Left lobe of liver (tissue), 2 donors: ENCODE measurements at regions not wholly inside any gene's neighbourhood (a gene's known extent, or its start where the extent isn't known, plus 50 kb on each side); places are given as distances from the start of the nearest gene placed in this dataset.

ENCODE experiments used
- ATAC-seq: fragments of 200-7000 bp; cut with Tn5 transposase; one replicate; pipeline ENCODE4 v1.9.1; 2020; ENCODE audit warnings: mild to moderate bottlenecking, moderate library complexity
- DNase-seq: peaks from one replicate; pipeline ENCODE4 v3.0.0-alpha.2; 2020; ENCODE audit warnings: low spot score
- donor health status: DM: no; HTN: no; CAD: no; lungs with moderate emphysema.
- donor health status: DM: no; HTN: yes; CAD: no.

DNA sequence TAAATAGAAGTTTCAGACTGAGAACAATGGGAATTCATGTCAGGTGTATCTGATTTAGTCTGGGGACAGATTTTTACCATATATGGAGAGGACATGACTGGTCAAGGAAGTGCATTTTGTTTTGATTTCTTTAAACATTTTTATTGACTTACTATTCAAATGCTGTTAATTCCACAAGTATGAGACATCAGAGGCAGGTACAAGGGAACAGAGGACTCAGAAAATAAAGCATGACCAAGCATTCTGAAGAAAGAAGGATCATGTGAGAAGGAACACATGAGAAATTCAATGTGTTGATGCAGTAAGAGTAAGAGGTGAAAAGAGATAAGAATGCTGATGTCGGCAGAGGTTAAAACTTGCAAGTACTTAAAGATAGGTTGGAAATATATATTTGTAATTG lies 1452.6 kb downstream of the PCDH7 start:
- ATAC-seq: no peak
- DNase-seq: no peak

GRCh38 chr4:32180086-32180485 lies 1459.9 kb downstream of the PCDH7 start:
- DNase-seq: no peak
- no peak for ATAC-seq

DNA sequence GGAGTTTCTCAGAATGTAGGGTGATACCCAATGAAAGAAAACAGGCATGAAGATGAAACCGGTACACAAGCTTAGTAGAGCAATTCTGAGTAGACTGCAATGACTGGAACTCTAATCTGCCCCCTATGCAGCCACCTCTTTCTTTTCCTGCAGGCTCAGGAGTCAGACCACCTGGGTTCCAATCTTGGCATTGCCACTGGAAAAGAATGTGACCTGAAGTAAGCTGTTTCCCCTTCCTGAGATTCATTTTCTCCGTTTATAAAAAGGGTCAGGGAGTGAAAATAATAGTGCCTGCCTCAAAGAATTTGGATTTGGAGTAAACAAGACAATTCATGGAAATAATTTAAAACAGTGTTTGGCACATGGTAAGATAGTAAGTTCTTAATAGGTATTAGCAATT lies 1464.0 kb downstream of the PCDH7 start:
- no peak for DNase-seq
- ATAC-seq: no peak

GRCh38 chr4:32189130-32189529 lies 1469.0 kb downstream of the PCDH7 start:
- DNase-seq (no peak), ATAC-seq (no peak)

DNA sequence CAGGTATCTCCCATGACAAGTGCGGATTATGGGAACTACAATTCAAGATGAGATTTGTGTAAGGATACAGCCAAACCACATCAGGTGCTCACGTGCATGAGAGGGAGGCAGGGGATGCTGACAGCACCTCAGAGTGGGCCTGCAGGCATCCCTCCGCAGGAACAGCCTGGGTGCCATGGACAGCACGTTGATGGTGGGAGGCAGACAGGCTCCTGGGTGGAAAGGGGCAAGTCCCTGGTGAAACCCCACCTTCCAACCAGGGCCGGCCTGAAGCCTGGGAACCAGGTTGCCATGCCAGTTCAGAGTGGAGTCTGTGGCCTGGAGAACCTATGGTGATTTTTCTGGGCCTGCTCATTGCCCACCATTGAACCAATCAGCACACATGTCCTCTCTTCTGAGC lies 1469.6 kb downstream of the PCDH7 start:
- ATAC-seq (no peak), DNase-seq (no peak)

GRCh38 chr4:32191961-32192360 lies 1471.8 kb downstream of the PCDH7 start:
- ATAC-seq (no peak), DNase-seq (no peak)

DNA sequence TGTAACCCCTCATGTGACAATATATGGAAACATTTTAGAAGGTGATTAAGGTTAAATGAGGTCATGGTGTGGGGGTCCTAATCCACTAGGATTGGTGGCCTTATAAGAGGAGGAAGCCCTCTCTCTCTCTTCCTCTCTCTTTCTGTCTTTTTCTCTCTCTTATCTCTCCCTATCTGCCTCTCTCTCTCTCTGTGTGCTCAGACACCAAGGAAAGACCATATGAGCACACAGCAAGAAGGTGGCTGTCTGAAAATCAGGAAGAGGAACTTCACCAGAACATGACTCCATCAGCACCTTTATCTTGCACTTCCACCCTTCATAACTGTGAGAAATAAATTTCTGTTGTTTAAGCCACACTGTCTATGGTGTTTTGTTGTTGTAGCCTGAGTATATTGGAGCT lies 1472.2 kb downstream of the PCDH7 start:
- DNase-seq (no peak), ATAC-seq (no peak)

GRCh38 chr4:32192991-32193390 lies 1472.8 kb downstream of the PCDH7 start:
- ATAC-seq (no peak), DNase-seq (no peak)

DNA sequence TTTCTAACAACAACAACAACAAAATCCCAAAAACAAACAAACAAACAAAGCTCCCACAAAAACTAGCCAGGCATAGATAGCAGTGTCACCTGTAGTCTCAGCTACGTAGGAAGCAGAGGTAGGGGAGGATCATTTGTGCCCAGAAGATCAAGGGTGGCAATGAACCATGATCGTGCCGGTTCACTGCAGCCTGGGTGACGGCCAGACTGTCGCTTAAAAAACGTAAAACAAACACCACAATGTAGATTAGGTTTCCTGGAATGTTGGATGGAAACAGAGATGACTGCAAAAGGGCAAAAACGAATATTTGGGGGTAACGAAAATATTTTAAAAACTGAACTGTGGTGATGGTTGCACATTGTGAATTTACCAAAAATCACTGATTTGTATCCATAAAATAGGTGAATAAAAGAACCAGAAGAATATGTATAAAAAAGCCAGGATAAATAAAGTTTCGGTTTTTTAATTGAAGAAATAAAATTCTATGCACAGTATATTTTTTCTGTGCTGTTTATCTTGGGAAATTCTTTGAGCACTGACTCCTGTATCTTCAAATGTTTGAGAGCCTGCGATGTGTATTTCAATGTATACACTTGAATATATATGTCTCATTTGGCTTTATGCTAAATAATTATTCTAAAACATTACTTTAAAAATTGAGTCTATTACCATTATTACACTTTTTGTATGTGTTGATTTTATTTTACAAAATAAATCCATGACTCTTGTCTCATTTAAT lies 1477.0 kb downstream of the PCDH7 start:
- ATAC-seq: no peak

DNA sequence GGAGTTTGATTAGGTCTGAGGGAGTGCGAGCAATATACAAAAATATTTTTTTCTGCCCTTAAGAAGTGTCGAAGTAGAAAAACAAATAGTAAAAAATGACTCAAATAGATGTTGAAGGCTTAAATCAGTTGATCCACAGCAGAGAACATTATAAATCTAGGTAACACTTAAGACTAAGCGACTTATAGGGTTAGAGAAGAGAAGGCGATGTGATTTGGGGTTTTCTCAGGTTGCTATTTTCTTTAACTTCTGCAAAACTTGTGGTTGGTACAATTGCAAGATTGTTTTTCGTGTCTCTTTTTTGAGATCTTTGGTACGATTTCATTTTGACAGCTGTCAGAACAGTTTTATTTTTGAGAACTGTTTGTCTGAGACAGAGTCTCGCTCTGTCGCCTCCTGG lies 1479.5 kb downstream of the PCDH7 start:
- no peak for ATAC-seq

More for the DNA sequence above, 1477.0 kb downstream of the PCDH7 start:
- no peak for DNase-seq

GRCh38 chr4:32203340-32203739 lies 1483.2 kb downstream of the PCDH7 start:
- DNase-seq (no peak), ATAC-seq (no peak)

More for the DNA sequence above, 1479.5 kb downstream of the PCDH7 start:
- no peak for DNase-seq

- no peak for DNase-seq
- no peak for ATAC-seq
These were observed 1486.6 kb downstream of the PCDH7 start for GRCh38 chr4:32206756-32207155.

- DNase-seq (no peak), ATAC-seq (no peak)
These were observed 1487.3 kb downstream of the PCDH7 start for GRCh38 chr4:32207456-32207855.

DNA sequence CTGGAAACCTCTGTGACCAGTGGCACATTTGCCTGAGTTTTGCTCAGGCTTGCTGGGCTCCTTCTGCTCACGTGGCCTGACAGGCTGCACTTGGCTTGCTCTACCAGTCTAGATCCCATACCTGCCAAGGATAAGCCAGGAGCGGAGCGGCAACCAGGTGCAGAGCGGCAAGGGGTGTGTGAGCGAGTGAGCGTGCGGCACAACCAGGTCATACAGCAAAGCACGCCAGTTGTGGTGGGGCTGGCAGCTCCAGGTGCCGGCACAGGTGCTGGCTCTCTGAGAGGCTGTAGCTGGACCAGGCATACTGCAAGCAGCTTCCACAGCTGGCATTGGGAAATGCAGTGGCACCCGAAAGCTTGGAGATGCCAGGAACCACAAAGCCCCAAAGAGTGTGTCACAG lies 1495.1 kb downstream of the PCDH7 start:
- DNase-seq (no peak), ATAC-seq (no peak)

DNA sequence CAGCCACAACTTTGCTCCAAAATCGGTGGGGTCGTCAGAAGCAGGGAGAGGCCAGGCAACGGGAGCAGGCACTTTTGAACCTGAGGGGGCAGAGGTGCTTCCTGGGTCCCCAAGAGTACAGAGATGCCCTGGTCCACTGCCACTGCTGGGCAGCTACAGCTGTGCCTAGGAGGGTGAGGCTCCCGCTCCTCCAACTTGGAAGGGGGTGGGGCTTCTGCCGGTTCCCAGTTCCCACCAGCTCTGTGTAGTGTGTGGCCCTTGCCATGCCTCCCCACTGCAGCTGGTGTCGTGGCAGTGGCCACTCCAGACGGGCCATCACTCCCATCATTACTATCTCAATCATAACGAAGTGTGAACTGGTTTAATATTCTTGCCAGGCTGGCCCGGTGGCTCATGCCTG lies 1496.3 kb downstream of the PCDH7 start:
- ATAC-seq: no peak
- no peak for DNase-seq

DNA sequence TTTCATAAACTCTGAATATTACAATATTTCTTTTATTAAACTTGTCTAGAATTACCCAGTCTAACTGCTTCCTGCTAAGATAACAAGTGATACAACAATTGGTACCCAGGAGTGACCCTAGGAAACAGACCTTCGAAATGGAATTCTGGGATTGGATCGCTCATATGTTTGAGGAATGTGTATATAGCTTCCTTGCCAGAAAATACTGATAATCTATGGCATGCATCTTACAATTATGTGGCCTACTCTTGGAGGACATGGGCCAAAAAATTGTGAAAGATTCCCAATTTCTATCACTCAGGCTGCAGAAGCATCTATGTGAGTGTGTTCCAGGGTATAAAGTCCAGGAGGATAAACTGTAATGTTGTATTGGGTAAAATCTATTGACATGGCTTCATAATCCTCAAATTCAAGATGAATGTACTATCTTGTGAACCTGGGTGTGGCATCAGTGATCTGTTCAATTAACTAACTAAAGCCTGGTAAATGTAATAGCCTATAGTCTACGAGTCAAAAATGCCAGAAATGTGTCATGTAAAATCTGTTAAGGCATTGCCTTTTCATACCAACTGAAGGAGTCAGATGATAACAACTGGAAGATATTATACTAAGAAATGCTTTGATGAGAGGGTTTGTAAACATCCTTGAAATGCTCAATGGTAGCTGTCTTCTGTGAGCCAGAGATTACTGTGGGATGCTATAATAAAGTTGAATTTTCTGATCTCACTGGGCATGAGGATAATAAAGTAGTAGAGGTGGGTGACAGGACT lies 1499.3 kb downstream of the PCDH7 start:
- ATAC-seq: no peak
- no peak for DNase-seq

- no peak for DNase-seq
- ATAC-seq: no peak
These were observed 1506.0 kb downstream of the PCDH7 start for GRCh38 chr4:32226204-32226603.

DNA sequence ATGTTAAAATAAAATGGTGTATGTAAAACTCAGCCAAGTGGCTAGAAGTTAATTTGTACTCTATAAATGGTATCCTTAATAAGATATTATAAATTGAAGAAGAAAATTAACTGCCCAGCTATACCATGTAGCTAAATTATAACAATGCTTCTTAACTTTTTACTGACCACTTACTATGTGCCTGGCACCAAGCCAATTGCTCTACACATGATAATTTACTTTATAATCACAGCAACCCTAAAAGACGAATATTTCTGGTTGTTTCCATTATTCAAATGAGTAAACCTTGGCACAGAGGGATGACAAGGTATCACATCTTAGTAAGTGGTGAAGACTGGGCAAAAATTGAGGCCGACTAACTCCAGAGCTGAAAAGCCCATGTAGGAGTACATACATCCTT lies 1506.6 kb downstream of the PCDH7 start:
- DNase-seq (no peak), ATAC-seq (no peak)

DNA sequence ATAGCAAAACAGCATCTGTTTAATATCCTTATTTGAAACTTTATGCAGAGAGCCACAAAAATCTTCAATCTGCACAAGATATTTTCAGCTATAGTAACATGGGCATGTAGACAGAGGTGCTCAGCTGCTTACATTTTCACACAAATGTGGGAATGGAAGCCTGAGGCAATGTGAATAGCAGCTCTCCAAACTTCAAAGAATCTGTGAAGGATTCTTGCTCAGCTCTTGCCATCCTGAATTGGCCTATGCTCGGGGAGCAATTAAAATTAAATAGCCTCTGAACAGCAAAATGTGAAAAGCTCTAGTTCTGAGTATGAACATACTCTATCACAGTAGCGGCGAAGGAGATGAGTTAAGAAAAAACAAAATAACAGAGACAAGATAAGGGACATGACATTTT lies 1523.8 kb downstream of the PCDH7 start:
- DNase-seq: no peak
- no peak for ATAC-seq

GRCh38 chr4:32249040-32249439 lies 1528.9 kb downstream of the PCDH7 start:
- no peak for ATAC-seq
- DNase-seq: no peak

- DNase-seq (no peak), ATAC-seq (no peak)
These were observed 1531.0 kb downstream of the PCDH7 start for GRCh38 chr4:32251126-32251525.

- ATAC-seq: no peak
- no peak for DNase-seq
These were observed 1531.8 kb downstream of the PCDH7 start for GRCh38 chr4:32251926-32252325.

GRCh38 chr4:32254216-32254615 lies 1534.0 kb downstream of the PCDH7 start:
- no peak for ATAC-seq
- no peak for DNase-seq
